Loucy (cell line): ENCODE measurements at regions not wholly inside any gene's neighbourhood (a gene's known extent, or its start where the extent isn't known, plus 50 kb on each side); places are given as distances from the start of the nearest gene placed in this dataset.

Experiments used
- EZH2phosphoT487 ChIP-seq: fragments of 200-600 bp; IDR thresholded peaks from 2 replicates; pipeline ENCODE4 v1.6.1; 2018; ENCODE audit warnings: antibody characterized with exemption, mild to moderate bottlenecking, moderate library complexity, borderline replicate concordance
- TF ChIP-seq, protein P1 (sequence below): fragments of 200-600 bp; sonication (generic); conservative IDR thresholded peaks from 2 replicates; pipeline ENCODE4 v1.5.1; 2014; ENCODE audit warnings: mild to moderate bottlenecking, antibody characterized with exemption, low read length

GRCh38 chr6:48325701-48326100, 214.7 kb upstream of the PTCHD4 start:
- TF ChIP-seq, protein P1, sequence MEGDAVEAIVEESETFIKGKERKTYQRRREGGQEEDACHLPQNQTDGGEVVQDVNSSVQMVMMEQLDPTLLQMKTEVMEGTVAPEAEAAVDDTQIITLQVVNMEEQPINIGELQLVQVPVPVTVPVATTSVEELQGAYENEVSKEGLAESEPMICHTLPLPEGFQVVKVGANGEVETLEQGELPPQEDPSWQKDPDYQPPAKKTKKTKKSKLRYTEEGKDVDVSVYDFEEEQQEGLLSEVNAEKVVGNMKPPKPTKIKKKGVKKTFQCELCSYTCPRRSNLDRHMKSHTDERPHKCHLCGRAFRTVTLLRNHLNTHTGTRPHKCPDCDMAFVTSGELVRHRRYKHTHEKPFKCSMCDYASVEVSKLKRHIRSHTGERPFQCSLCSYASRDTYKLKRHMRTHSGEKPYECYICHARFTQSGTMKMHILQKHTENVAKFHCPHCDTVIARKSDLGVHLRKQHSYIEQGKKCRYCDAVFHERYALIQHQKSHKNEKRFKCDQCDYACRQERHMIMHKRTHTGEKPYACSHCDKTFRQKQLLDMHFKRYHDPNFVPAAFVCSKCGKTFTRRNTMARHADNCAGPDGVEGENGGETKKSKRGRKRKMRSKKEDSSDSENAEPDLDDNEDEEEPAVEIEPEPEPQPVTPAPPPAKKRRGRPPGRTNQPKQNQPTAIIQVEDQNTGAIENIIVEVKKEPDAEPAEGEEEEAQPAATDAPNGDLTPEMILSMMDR, result no peak
- no peak for TF ChIP-seq EZH2phosphoT487
